ENCODE measurements at regions not wholly inside any gene's neighbourhood (a gene's known extent, or its start where the extent isn't known, plus 50 kb on each side); places are given as distances from the start of the nearest gene placed in this dataset.
"Not testable (repeated sequence)": the region's sequence is repeated elsewhere in the genome, so short reads cannot be mapped to it uniquely, and the experiment has no call there.

DNA sequence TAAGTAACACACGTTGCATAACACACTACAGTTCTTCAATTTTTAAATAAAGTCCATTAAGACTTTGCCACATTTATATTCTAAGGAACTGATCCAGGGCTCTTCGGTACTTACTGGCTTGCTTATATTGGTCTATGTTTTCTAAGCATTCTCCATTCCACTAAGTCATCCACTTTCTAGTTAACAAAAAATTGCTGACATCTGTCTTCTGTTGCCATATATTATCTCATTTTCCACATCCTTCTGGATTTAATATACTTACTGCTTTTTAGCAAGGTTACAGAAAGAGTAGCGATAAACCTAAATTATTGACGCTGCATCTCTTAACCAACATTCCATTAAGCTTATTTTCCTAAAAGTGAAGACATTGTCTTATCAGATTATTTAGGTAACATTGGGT is 238.4 kb upstream of the LRIG3 start:
- DNase-seq (ENCODE audit: low spot score) (no peak), ATAC-seq (no peak)

DNA sequence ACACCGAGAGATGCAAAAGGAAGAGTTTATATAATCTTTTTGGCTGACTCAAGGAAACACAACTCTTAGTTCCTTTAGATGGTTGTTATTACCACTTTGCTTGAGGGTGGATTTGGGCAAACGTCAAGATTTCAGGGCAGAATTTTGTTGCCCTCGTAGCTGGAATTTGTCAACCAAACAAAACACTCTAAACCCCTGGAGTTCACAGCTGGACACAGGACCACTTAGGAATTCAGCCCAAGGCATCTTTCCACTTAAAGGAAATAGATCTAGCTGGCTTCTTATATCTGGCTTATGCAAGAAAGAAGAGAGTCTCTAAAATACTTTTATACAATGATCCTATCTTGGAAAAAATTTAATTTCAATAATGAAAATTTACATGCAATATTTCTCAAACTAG is 237.8 kb upstream of the LRIG3 start:
- no peak for DNase-seq (ENCODE audit: low spot score)
- ATAC-seq = no peak

GRCh38 chr12:59155448-59155847 is 235.1 kb upstream of the LRIG3 start:
- no peak for DNase-seq (ENCODE audit: low spot score)
- no peak for ATAC-seq

DNA sequence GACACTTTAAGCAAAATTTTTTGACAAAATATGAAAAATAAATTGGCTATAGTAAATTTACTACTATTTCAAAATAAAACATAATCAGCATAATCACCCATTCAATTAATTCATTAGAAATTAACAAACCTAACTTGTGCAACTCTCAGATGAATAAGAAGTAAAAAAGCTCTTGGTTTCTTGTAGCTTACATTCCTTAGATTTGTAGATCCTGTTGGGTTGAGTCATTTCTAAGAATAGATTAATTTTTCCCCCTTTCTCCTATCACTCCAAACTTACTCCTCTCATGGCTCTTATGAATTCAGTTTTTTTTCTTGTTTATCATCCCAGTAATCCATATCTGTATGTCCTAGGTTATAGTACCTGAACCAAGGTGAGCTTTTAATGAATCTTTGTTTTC is 230.9 kb upstream of the LRIG3 start:
- no peak for DNase-seq (ENCODE audit: low spot score)

DNA sequence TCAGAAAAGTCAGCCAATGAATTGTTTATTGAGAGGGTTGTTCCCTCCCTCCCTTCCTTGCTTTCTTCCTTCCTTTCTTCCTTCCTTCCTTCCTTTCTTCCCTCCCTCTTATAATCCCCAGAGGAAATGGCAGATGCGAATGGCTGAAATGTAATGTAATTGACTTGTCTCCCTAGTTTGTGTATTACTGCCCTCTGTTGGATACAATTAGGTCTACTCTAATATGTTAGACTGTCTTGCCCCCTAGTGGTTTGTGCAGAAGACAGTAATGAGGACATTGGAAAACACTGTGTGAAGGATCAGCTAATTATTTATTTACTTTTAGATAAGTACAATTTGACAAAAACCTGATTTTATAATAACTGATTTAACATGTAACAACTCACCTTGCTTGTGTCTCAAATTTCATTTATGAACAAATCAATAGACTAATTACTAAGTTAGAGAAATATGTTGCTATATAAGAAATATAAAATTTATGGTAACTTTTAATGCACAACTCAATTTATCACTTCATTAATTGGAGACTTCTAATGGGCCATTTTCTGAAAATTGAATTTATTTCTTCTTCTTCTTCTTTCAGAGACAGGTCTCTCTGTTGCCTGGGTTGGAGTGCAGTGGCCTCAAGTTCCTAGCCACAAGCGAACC is 229.8 kb upstream of the LRIG3 start:
- DNase-seq (ENCODE audit: low spot score) = no peak

More for the DNA sequence above, 230.9 kb upstream of the LRIG3 start:
- no peak for ATAC-seq

DNA sequence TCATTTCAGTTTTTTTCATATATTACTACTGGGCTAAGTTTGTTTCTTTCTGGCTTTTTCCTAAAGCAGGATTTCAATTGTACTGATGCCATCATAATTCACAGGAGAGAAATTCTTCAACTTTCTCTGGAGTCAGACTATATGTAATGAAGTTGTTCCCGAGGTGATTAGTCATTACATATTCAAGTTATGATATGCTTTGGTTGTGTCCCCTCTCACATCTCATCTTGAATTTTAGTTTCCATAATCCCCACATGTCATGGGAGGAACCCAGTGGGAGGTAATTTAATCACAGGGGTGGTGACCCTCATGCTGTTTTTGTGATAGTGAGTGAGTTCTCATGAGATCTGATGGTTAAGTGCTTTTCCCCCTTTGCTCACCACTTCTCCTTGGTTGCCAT is 227.5 kb upstream of the LRIG3 start:
- no peak for ATAC-seq
- no peak for DNase-seq (ENCODE audit: low spot score)

More for the DNA sequence above, 229.8 kb upstream of the LRIG3 start:
- ATAC-seq = peak; percentile 100

DNA sequence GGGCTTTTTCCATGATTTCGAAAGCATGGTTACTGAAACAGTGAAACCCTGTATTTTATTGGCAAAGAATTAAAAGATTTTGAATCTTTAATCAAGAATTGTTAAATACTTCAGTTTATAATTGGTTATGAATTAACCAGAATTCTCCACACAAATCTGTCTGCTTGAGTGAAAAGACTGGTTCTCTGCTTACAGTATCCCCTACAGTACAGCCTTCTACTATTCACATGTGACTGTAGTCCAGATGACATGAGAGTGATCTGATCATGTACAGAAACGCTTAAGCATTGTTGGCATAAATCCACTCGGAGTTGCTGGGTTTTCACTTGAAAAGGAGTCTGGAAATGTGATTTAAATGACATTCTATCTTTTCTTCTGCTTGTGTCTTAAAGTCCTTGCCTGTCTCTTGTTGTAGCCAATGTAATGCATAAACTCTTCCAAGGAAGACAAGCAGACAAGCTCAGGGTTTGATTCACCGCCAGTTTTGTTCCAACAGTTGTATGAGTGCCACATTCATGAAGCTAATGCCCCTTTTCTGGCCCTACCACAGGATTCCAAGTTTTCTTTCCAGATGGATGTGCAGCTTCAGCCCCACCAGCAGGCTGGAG is 222.0 kb upstream of the LRIG3 start:
- ATAC-seq (no peak), DNase-seq (ENCODE audit: low spot score) (no peak)

DNA sequence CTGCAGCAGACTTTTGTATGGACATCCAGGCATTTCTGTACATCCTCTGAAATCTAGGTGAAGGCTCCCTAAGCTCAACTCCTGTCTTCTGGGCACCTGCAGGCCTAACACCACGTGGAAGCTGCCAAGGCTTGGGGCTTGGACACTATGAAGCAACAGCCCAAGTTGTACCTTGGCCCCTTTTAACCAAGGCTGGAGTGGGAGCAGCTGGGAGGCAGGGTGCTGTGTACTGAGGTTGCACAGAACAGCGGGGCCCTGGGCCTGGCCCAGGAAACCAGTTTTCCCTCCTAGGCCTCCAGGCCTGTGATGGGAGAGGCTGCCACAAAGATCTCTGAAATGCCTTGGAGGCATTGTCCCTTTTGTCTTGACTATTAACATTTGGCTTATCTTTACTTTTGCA is 214.4 kb upstream of the LRIG3 start:
- DNase-seq (ENCODE audit: low spot score) (peak; percentile 45), ATAC-seq (peak; percentile 87)

- DNase-seq (ENCODE audit: low spot score) = no peak
- no peak for ATAC-seq
Observed at GRCh38 chr12:59131462-59131861, 211.2 kb upstream of the LRIG3 start.

GRCh38 chr12:59122784-59123183 is 202.5 kb upstream of the LRIG3 start:
- ATAC-seq = no peak
- no peak for DNase-seq (ENCODE audit: low spot score)

DNA sequence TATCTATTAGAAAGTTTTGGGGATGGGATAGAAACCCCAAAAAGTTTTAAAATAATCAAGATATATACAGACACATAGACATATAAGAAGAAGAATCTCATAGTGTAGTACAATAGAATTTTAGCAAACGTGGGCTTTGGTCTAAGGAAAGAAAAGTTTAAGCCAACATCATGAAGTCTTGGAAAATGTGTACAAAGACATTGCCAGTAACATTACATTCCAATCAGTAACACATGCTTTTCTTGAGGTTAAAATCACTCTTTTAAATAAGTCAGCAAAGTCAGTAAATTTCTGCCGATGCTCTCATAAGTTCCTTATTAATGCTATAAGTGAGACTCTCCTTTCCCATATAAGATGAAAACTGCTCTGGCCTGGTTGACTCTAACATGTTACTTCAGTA is 201.1 kb upstream of the LRIG3 start:
- no peak for ATAC-seq

GRCh38 chr12:59119676-59120075 is 199.4 kb upstream of the LRIG3 start:
- no peak for ATAC-seq
- DNase-seq (ENCODE audit: low spot score) = no peak

More for the DNA sequence above, 201.1 kb upstream of the LRIG3 start:
- no peak for DNase-seq (ENCODE audit: low spot score)

- no peak for ATAC-seq
- DNase-seq (ENCODE audit: low spot score) = no peak
Observed at GRCh38 chr12:59118356-59118755, 198.1 kb upstream of the LRIG3 start.

DNA sequence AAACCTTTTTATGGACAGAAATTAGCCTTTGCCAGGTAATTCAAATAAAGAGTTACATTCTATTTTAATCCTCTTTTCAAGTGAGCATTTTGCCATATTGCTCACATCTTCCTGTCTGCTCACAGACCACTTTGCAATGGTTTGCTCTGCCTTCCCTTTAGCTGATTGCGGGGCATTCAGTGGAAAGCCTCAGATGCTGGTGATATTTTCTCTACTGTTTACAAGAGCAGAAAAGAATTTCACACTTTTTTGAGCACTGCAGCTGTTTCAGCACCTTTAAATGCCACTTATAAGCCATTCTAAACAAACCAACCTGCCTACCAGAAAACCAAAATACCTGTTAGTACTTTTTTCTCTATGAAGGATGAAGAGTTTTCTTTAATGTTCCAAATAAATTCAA is 195.7 kb upstream of the LRIG3 start:
- DNase-seq (ENCODE audit: low spot score) (no peak), ATAC-seq (no peak)

GRCh38 chr12:59115526-59115925 is 195.2 kb upstream of the LRIG3 start:
- ATAC-seq = no peak
- DNase-seq (ENCODE audit: low spot score) = no peak

GRCh38 chr12:59113831-59114615 is 193.7 kb upstream of the LRIG3 start:
- DNase-seq (ENCODE audit: low spot score) (peak; percentile 68), ATAC-seq (peak; percentile 96)

GRCh38 chr12:59111851-59112250 is 191.5 kb upstream of the LRIG3 start:
- DNase-seq (ENCODE audit: low spot score) = no peak
- no peak for ATAC-seq

DNA sequence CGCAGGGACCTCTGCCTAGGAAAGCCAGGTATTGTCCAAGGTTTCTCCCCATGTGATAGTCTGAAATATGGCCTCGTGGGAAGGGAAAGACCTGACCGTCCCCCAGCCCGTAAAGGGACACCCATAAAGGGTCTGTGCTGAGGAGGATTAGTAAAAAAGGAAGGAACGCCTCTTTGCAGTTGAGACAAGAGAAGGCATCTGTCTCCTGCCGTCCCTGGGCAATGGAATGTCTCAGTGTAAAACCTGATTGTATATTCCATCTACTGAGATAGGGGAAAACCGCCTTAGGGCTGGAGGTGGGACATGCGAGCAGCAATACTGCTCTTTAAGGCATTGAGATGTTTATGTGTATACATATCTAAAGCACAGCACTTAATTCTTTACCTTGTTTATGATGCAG is 188.2 kb upstream of the LRIG3 start:
- not testable (repeated sequence) for ATAC-seq; DNase-seq (ENCODE audit: low spot score)

- DNase-seq (ENCODE audit: low spot score) = no peak
- no peak for ATAC-seq
Observed at GRCh38 chr12:59100585-59100984, 180.3 kb upstream of the LRIG3 start.

GRCh38 chr12:59097876-59098275 is 177.6 kb upstream of the LRIG3 start:
- DNase-seq (ENCODE audit: low spot score) = no peak
- ATAC-seq = no peak

GRCh38 chr12:59096246-59096645 is 175.9 kb upstream of the LRIG3 start:
- ATAC-seq (no peak), DNase-seq (ENCODE audit: low spot score) (no peak)

Measured in left lobe of liver (tissue), 2 donors.